Forelimb muscle (tissue), 1 donor: ENCODE measurements at regions not wholly inside any gene's neighbourhood (a gene's known extent, or its start where the extent isn't known, plus 50 kb on each side); places are given as distances from the start of the nearest gene placed in this dataset.
"Not testable (repeated sequence)": the region's sequence is repeated elsewhere in the genome, so short reads cannot be mapped to it uniquely, and the experiment has no call there.

Source experiments
- DNase-seq: peaks from one replicate; pipeline ENCODE4 v3.0.0-alpha.2; 2013; ENCODE audit warnings: low read depth

DNA sequence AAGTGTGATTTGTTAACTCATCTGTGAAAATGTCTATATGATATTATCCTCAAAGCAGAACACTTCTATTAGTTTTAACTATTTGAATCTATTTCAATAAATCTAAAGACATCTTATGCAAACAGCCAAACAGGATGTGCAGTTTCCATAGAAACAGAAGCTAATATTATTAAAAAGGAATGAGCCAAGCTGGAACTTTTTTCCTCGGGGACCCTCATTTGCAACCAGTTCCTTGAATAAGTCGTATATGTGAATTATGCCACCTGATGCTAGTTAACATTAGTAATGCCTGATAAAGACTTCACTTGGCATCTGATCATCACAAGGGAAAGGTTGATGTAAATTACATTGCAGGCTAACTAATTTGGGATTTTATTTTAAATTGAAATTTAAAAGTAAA, 216.9 kb upstream of the SMLR1 start:
- peak; percentile 28 for DNase-seq

DNA sequence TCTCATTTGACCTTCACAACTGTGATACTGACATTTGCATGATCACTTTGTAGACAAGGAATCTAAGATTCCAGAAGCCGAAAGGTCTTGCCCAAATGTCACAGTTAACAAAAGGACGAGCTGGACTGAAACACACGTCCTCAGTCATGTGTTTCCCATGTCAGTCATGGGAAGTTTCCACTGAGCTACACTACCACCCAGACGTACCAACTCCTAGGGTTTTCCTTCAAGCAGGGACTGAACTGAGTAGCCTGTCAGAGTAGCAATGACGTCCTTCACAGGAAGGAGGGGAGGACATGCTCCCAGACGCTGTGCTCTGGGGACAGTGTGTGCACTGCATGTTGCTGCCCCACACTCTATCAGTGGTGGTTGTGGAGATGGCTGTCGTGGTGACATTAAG, 215.8 kb upstream of the SMLR1 start:
- no peak for DNase-seq

DNA sequence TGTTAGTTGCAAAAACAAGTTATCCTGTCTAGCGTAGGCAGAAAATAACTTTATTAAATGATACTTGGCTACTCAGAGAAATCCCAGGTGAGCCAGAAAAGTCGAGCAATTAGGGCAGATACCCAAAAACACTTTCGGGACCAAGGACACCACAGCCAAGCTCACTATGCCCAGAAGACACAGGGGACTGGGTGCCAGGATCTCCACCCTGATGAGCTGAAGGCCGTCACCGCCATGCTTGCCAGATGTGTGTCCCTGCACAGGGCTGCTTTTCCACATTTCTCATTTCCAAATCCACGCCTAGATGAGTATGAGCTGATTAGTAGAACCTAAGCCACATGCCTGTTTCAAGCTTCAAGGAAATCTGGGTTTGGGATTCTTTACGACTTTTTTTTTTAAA, 214.0 kb upstream of the SMLR1 start:
- DNase-seq: no peak

DNA sequence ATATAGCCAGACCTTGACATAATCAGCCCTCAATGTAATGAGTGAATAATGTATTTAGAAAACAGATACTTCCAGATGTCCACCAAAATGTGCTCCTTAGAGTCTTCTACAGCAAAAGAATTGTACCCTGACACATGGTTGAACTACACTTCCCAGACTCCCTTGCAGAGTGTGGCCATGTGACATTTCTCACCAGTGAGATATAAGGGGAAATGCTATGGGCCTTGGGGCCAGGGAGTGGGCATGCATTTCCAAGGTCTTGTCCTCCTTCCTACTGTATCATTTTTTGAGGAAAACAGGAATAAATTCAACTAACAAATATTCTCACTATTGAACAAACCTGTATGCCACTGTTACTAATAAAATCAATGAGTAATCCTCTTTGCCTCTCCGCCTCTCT, 211.4 kb upstream of the SMLR1 start:
- DNase-seq: no peak

DNA sequence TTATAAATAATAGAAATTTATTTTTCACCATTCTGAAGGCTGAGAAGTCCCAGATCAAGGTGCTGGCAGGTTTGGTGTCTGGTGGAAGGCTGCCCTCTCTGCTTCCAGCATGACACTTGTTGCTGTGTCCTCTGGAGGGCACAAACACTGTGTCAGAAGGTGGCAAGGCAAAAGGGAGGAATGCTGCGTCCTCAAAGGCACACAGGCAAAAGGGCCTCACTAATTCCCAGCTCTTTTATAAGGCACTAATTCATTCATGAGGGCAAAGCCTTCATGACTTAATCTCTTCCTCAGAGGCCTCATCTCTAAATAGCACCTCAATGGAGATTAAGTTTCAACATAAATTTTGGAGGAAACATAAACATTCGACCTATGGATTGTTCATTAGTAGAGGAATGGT, 209.5 kb upstream of the SMLR1 start:
- no peak for DNase-seq

DNA sequence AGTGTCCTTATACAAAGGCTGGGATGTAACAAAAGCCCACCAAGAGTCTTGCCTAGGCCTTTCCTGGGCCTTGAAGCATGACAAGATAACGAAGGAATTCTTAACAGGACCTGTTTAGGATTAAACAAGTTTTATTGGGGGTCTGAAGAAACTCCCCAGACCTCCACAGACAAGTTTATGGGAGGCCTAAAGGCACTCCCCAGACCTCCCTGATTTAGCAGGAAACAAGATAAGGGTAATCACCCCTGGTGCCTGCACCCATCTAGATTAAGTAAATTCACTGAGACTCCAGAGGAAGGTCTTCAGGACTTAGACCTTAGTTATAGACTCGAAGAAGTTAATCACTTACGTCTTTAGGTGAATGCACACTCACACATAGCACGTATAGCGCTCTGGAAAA, 208.4 kb upstream of the SMLR1 start:
- DNase-seq: not testable (repeated sequence)

DNA sequence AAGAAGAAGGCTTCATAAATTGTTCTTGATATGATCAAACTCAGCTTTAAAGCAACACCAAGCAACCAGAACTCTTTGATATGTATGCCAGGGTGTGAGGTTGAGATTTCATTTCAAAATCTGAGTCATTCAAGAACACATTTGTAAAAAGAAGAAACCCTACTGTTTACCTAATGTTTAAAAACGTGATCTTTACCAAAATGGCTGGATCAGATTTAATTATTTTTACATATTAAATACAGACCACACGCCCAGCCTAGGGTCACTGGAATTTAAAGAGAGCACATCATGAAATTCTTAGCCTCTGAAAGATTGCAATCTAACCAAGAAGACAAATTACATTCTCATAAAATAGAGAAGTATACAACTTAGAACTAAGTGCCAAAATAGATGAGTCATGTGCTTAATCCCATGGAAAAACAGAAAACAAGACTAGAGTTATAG, 206.8 kb upstream of the SMLR1 start:
- DNase-seq: no peak

DNA sequence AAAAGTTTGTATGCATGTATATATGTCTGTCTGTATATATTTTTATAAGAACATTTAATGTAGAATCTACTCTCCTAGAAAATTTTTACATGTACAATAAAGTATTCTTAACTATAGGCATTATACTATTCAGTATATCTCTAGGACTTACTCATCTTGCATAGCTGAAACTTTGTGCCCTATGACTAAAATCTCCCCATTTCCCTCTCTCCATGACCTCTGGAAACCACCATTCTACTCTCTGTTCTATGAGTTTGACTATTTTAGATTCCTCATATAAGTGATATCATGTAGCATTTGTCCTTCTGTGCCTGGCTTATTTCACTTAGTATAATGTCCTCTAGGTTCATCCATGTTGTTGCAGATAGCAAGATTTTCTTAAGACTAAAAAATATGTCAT, 205.1 kb upstream of the SMLR1 start:
- DNase-seq: no peak

DNA sequence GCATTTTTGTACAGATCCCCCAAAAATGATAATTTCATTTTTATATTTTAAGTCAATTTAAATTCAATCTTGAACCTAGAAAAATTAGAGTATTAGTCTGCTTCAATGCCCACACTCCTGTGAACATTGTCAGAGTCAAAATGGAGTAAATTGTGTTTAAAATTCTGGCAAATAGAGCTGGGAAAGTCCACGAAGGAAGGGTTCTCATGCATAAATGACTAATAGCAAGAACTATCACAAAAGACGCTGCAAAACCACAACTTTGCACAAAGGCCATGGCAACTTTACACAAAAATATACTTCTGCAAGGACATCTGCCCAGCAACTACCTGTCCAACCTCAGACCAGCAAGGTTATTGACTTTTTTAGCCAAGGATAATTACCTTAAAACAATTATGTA, 203.2 kb upstream of the SMLR1 start:
- no peak for DNase-seq

DNA sequence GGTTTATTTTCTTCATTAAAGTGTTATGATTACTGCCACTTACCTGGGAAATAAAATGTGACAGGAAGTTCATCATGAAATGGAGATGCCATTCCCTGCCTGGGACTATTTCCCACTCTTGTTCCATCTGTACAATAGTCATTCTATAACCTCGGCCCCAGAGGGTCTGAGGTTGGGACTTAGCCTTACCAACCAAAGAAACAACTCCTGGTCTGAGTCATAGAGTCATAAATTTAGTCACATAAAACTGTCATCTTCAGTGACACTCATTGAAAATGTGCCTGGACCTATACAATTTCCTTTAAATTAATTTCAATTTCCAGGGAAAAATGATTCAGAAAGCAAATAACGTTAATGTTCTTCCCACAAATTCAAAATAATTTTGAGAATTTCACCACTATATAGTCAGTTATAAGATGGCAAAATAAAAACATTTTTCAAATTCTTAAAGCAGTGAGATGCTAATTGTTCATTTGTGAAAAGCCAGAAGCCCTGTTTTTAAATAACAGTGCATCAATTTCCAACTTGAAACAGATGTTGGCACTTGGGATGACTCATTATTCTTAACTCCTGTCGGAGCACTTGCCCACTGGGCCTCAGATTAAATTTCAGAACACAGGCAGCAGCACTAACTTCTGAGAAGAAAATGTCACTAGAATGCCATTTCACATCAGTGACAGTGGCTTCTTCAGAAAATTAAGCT, 201.2 kb upstream of the SMLR1 start:
- no peak for DNase-seq

DNA sequence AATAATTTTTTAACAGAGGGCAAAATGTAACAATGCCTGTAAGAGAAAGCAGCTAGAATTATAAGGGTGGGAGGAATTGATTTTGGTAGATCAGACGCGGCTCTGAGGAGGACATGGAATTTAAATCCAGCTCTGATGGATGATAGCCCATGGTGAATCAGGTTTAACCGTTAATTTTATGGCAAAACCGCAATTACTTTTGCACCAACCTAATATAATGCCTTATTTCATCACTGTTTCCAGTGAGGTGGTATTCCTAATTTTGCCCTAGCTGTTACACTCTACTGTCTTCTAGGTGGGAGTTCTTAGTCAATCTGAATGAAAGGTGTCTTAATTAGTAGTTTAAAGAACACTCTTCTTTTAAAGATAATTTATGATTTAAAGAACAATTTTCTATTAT, 198.3 kb upstream of the SMLR1 start:
- DNase-seq: no peak

DNA sequence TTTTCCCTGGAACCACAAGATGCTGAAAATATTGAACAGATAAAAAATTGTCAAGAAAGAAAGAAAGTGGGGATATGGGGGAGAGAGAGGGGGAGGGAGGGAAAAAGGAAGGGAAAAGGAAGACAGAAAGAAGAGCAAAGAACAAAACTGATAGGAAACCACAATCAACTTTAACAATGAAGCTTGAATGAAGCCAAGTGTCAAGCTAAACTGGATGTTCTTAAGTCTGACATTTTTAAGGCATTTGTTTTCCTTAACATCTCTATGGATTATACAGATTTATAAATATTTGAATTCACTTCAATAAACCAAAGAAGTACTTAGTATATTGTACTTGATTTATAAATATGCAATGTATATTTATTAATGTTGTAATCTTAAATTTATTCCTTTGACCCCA, 197.6 kb upstream of the SMLR1 start:
- DNase-seq: no peak

DNA sequence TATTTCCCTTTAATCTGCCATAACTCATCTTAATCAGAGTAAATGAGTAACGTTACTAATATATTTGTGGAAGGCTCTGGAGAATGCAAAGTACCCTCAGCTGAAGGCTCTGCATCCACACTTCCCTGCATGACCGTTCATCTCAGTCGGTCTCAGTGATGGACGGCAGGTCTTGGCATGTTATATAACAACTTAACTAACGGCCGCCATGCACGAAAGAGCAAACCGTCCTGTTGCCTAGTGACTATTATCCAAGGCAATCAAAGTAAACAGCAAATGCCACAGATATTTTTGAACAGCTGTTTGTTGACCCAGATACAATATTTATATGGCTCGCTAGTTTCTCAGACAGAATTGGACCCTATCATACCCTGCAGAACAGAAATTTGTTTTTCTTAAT, 194.9 kb upstream of the SMLR1 start:
- DNase-seq: peak; percentile 9

DNA sequence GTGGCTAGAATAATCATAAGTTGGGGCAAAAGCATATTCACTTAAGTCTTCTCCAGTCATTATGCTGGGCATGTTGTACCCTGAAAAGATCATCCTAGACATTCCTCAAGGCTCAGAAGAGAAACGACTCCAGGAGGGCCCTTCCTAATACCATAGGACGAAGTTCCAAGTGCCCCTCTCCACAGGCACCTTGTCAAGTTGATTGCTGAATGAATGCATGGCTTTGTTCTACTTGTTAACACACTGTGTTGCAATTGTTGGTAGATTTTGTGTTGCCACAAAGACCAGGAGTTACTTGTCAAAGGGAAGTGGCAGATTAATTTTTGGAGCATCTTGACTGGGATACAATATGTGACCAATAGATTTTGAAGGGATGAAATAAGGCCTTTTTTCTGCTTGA, 194.3 kb upstream of the SMLR1 start:
- no peak for DNase-seq

DNA sequence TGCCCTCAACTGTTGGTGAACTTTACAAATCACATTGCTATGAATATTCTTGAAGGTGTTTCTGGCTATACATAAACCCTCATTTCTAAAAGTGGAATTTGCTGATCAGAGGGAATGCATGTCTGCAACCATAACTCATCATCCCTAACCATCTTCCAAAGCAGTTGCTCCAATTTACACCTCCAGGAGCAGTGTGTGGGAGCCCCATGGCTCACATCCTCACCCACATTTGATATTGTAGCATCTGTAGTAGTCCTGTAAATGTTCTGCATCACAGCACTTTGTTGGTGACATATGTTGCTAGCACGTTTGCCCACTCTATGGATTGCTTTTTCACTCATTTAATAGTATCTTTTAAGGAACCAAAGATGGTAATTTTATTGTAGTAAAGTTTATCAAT, 183.8 kb upstream of the SMLR1 start:
- DNase-seq: no peak

DNA sequence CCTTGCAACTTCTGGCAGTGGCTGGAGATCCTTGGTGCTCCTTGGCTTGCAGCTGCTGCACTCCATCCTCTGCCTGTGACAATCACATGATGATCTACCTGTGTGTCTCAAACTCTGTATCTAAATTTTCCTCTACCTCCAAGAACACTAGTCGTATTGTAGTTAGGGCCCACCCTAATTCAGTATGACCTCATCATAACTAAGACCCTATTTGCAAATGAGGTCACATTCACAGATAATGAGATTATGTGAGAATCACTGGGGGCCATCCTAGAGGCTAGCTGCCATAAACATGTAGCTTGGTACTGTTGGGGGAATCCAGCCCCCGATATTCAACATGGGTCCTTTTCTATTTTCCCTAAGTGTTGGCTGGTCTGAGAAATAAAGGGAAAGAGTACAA, 183.0 kb upstream of the SMLR1 start:
- no peak for DNase-seq

DNA sequence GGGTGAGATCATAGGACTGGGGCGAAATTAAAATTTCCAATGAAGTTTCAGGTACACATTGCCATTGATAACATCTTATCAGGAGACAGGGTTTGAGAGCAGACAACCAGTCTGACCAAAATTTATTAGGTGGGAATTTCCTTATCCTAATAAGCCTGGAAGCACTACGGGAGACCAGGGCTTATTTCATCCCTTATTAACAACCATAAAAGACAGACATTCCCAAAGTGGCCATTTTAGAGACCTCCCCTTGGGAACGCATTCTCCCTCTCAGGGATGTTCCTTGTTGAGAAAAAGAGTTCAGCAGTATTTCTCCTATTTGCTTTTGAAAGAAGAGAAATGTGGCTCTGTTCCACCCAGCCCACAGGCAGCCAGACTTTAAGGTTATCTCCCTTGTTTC, 182.4 kb upstream of the SMLR1 start:
- not testable (repeated sequence) for DNase-seq

DNA sequence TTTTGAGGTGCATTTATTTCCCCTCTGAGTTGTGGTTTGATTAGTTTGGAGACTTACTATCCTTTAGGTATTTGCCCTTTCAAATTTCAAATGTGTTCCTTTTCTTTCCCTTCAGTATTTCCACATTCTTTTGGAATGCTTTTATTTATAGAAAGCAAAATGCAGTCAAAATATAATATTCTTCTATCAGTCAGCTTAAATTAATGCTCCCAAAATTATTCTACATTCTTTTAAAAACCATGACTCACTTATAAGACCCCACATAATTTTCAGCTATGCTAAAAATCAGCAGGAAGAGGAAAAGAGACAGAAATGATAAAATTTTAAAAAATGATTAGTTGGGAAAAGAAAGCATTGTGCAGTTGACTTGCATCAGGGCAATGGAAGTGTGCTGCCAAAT, 180.0 kb upstream of the SMLR1 start:
- no peak for DNase-seq

DNA sequence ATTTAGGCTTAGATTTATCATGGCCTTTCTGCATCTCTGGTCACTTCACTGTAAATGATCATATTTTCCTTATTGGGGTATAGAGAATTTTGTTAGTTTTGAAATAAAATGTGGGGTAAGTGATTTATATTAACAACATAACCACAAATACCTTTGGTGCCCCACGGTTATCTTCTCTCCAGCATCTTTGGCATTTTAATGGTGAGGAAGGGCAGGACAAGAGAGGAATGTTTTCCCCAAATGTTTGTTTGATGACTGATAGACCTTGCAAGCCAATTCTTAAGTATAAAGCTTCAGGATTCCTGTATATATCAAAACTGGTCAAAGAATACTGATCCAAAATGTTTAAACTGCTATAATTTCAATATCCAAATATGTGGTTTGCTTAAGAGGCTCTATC, 171.6 kb upstream of the SMLR1 start:
- DNase-seq: no peak

DNA sequence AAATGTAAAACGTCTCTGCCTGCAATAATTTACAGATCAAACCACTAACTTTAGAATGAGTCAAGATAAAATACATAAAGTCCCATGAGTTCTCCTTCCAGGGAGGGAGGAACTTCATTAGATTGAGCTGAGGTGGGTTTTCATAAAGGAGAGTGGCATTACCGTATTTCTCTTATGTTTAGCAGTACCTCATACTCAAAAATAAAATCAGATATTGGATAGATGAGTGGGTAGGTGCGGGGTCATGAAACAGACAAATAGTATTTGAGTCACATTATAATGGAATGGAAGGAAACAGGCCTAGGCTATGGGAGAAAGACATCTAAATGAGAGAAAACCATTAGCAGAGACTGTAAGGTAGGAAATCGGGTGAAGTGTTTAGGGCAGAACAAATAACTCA, 166.1 kb upstream of the SMLR1 start:
- DNase-seq: no peak

DNA sequence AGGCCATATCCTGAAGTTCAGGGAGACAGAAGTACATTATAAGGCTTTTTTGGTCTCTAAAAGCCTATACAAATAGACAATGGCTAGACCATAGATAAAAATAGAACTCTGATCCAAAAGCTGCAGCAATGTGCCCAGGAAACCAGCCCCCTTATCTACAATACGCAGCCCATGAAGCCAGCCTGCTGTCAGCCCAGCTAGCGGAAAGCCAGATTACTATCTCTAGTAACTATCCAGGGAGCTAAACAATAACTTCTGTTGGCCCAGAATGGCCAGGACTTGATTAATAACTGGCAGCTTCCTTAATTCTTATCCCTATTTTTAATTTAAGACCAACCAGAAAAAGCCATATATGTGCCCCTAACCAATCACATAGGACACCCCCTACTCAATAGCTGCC, 160.4 kb upstream of the SMLR1 start:
- DNase-seq: no peak

DNA sequence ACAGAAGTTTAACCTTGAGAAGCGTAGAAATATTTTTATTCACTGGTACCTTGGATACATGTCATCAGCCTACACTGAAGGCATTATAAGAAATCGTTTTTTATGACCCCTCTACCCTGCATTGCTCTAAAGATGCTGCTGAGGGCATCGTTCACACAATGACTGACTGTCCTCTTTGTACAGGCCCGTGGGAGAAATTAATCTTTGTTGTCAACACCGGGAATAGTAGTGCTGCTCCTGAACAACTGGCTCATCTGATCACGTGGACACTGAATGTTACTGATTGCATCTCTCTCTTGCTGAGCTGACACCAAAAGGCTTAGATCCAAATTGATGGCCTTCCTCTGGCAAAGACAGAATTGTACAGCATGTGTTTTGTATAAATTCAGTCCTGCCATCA, 157.1 kb upstream of the SMLR1 start:
- no peak for DNase-seq

DNA sequence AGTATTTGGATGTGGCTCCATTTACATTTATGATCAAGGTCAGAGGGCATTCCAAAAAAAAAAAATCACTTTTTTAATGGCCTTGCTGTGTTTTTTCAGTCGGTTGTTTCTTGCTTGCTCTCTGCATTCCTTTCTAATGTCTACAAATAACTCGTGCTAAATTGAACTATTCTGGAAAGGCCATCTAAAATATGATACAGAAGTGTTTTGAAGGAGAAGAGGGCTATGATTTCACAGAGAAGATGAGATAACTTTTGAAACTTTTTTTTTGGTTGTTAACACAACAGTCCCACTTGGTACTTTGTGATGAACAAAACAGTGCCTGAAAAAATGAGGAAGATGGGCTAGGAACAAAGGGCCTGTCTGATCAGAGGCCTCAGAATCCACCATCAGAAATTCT, 156.1 kb upstream of the SMLR1 start:
- DNase-seq: no peak

DNA sequence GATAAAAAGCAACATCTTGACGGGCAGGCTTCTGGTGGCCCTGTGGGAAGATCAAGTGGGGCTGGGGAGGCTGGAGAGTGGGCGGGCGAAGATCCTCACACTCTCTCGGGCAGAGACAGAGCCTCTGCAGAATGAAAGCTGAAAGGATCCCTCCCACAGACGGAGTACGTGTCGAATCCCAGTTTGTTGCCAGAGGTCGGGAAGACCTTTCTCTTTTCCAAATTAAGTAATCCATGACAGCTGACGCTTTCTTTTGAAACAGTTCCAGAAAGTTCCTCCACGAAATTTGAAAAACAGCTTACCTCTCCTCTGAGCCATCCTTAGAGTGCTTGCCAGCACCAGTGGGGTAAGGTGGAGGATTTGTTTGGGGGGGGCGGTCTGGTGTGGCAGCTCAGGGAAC, 155.6 kb upstream of the SMLR1 start:
- no peak for DNase-seq
